ENCODE measurements at regions not wholly inside any gene's neighbourhood (a gene's known extent, or its start where the extent isn't known, plus 50 kb on each side); places are given as distances from the start of the nearest gene placed in this dataset.
"Not testable (repeated sequence)": the region's sequence is repeated elsewhere in the genome, so short reads cannot be mapped to it uniquely, and the experiment has no call there.

- peak; percentile 51 for DNase-seq
Observed at GRCh38 chr2:150370561-150370960, 116.9 kb downstream of the RND3 start.

- no peak for DNase-seq
Observed at GRCh38 chr2:150369862-150370261, 117.6 kb downstream of the RND3 start.

DNA sequence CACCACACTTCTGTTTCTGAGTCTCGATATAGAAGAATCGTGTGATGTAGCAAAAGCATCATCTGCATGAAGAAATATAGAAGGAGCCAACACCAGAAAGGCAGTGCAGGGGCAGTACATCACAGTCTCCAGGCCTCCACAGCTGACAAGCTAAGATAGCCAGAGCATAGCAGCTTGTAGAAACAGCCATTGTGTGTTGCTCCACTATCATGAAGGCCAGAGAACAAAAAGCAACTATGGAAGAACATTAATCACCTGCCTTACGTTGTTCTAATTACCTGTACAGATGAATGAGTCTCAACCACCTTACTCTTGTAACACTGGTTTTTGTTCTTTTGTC, 129.0 kb downstream of the RND3 start:
- DNase-seq = no peak

DNA sequence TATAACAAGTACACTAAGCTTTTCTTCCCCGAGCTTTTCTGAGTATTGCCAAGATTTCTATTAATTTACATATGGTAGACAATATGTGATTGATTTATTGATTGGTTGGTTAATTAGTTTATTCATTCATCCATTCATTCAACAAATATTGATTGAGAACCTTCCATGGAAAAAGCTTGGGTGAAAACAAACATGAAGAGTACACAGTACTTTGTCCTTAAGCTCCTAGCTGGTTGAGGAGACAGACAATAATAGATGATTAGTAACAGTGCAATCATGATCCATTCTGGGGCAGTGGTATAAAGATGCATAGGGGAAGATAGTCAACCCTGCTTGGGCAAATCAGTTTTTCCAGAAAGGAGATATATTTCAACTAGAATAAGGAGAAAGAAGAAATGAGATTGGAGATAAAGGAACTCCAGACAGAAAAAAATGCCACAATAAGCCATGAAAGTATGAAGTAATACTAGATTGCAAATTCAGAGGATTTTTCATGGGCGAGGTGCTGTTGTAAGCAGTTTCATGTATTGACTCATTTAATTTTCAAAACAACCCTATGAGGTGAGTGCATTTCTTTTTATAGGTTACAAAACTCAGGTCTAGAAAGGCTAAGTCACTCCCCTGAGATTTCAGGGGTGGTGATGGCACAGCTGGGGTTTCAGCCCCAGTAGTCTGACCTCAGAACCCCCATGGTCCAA, 129.5 kb downstream of the RND3 start:
- DNase-seq = no peak

DNA sequence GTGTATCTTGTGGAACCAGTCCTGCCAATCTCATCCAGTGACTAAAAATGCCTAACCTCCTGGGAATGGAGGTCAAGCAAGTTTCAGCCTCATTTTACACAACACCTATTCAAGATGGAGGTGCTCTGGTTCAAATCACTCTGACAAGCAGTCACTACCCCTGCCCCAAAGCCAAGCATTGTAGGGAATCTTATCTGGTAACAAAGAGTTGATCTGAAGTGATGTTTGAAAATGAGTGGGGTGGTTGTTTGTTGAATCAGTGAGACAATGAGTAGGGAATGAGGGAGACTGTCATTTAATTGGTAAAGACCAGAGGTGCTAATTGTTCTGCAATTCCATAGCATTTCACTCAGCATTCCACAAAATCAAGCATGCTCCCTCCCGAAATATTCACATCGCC, 132.0 kb downstream of the RND3 start:
- no peak for DNase-seq

DNA sequence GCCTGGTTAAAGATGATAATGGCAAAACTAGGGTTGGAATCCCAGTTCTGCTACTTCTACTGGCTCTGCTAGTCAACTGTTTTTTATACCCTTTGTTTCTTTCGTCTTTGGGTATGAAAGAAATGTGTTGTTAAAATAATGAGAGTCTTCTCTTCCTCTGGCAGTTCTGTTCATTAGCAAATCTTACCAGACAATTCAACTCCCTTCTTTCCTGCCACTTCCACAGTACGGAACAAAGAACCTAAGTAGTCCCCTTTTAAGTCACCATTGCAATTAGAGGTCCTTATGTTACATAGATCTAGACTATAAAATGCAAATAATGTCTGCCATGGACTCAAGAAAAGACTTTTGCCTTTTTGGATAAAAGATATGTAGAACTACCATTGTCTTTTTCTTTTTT, 134.1 kb downstream of the RND3 start:
- no peak for DNase-seq

DNA sequence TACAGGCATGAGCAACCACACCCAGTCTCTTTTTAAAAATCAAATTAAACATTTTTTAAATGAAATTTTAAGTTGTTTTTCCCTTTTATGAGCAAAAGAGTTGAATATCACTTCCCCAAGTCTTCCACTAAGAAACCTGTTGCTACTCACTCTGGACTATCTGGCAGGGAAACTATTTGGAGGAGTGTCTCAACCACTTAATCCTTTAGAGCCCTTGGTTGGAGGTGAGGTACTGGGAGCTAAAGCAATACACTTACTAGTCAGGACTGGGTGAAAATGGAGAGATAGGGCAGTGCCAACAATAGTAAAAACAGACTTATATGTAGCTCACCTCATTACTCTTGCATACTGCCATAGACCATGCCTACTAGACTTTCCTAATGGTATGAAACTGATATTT, 135.5 kb downstream of the RND3 start:
- DNase-seq = no peak

DNA sequence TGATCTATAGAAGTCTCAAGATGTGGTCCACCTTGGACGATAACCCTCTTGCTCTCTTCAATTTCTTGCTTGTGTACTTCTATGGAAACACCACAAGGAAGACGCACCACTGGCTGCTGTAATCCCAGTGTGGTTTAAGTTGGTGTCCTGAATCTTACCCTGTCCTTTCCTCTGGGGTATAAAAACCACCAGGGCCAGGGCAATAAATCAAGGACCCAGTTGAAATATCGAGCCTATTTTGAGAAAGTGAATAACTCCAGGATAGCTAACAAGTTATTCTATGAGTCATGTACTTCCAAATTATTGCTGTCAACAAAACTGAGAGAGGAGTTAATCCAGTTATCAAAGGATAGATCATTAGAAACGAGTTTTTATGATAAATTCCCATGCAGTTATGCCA, 137.0 kb downstream of the RND3 start:
- no peak for DNase-seq

DNA sequence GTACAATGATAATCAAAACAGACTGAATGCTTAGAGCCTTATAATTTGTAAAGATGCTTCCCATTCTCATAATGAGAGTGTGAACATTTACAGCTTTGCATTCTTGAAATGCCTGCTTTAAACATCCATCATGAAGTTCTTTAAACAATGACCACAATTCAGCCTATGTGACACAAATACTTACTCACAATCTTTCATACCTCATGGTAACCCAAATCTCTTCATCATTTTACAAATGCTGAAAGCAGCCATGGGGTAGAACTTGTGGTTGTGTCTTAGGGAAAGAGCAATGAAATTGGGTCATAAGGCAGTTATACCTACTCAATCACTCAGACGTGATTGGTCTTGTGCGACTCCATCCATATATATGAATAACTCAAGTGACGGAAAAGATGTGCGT, 140.7 kb downstream of the RND3 start:
- DNase-seq = no peak

DNA sequence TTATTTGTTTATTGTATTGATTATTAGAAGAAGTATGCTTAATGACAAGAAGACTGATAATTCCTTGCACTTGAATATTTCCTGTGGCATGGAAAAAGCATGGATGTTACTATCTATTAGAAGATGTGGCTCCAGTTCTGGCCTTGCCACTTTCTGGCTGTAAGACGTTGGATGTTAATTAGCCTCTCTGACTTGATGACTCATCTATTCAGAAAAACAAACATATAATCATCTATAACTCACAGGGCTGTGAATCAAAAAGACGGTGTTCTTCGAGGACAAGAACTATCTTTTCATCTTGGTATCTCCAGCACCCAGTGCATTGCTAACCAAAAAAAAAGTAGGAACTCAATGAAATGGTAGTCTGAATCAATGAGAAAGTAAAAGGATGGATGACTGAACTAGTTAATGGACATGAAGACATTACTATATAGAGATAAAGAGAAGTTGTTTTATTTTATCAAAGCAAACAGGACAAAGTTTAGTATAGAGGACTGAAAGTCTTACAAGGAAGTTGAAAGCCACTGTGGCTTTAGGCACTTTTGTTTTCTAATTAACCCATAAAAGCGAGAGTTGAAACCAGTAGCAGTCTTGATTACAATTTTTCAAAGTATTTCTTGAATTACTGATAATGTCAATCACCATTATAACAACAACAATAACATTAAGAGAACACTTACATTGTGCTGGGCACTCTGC, 145.3 kb downstream of the RND3 start:
- DNase-seq = no peak

GRCh38 chr2:150339951-150340350, 147.5 kb downstream of the RND3 start:
- DNase-seq = no peak

GRCh38 chr2:150339282-150339681, 148.2 kb downstream of the RND3 start:
- DNase-seq = no peak

DNA sequence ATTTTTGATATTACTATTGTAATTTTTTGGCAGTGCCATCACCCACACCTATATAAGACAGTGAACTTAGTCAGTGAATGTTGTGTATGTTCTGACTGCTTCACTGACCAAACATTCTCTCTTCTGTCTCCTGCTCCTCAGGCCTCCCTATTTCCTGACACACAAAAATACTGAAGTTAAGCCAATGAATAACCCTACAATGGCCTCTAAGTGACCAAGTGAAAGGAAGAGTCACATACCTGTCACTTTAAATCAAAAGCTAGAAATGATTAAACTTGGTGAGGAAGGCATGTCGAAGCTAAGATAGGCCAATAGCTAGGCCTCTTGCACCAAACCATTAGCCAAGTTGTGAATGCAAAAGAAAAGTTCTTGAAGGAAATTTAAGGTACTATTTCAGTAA, 151.9 kb downstream of the RND3 start:
- no peak for DNase-seq

GRCh38 chr2:150332383-150332782, 155.1 kb downstream of the RND3 start:
- no peak for DNase-seq

DNA sequence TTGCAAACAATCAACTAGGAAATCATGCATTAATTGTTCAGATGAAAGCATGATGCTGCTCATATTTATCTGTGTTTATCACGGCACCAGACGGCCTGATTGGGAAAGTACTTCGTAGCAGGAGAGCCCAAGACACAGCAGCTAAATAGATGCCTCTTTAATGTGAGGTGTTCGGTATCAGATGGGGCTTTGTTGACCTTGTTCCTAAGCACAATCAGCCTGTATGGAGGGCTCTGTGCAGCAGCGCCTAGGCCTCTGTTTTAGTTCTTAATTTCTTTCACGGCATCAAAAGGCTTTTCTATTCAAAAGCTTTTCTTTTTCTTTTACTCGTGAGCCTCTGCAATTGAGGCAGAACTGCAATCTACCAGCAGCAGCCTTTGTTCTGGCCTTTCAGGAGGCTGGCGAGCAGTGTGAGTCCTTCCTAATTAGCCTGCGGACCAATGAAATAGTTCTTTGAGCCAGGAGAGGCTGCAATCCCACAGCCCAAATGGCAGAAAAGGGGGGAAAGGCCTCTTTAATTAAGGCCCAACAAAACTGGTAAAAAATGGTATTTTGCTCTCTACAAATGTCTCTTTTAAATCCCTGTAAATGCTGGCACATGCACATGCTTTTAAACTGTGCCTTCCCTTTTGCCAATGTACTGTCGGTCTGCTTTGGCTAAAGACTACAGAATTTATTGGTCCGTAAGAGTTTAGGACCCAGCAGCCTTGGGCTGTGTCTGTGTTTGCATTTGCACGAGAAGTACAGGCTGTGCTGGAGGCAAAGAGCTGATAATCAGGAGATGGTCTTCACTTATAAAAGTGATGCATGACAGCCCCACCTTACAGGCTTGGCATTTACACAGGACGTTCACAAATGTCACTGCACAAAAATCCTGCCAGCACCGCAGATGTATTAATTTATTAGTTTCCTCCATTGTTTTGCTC, 159.6 kb downstream of the RND3 start:
- peak; percentile 80 for DNase-seq

- DNase-seq = no peak
Observed at GRCh38 chr2:150325656-150326314, 161.7 kb downstream of the RND3 start.

GRCh38 chr2:150323071-150323470, 164.4 kb downstream of the RND3 start:
- not testable (repeated sequence) for DNase-seq

GRCh38 chr2:150320608-150321007, 166.9 kb downstream of the RND3 start:
- peak; percentile 75 for DNase-seq

GRCh38 chr2:150319658-150320555, 167.6 kb downstream of the RND3 start:
- peak; percentile 22 for DNase-seq

- DNase-seq = no peak
Observed at GRCh38 chr2:150319085-150319484, 168.4 kb downstream of the RND3 start.

DNA sequence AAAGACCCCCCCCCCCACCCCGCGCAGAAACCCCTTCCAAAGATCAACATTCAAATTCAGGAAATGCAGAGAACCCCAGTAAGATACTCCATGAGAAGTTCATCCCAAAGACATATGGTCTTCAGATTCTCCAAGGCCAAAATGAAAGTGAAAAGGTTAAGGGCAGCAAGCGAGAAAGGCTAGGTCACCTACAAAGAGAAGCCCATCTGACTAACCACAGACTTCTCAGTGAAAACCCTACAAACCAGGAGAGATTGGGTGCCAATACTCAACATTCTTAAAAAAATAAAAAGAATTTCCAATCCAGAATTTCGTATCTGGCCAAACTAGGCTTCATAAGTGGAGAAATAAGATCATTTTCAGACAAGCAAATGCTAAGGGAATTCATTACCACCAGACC, 175.2 kb downstream of the RND3 start:
- DNase-seq = no peak
